ENCODE measurements at regions not wholly inside any gene's neighbourhood (a gene's known extent, or its start where the extent isn't known, plus 50 kb on each side); places are given as distances from the start of the nearest gene placed in this dataset.

DNA sequence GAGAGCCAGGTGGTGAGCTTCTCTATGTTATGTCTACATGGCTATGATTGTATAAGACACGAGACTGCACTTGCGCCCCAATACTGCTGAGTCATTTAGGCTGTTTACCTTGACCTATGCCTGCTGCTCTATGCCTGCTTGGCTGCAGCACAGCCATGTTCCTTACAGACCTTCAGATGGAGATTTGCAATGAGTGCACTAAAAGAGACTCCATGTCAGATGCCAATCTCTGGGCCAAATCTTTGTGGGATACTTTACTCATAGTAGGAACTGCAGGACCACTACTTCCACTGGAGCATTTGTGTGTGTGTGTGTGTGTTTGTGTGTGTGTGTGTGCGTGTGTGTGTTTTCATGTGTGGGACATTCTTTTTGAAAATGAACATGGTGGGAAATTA, 50.0 kb upstream of the KMT2E start:
- POLR2A ChIA-PET (ENCODE audit: unreplicated experiment), result interaction anchor here (0.8 kb wide), 1 partner anchor 50 kb away, joined by 3 read pairs; the partner anchor contains the start of gene KMT2E
- Histone ChIP-seq H2AFZ (replicated peaks; ENCODE audit: low read length, poor library complexity) (peak overlapping the region; percentile 38), H2BK120ac (ENCODE audit: low read depth, low read length) (peak overlapping the region; percentile 99), H4K5ac (ENCODE audit: low read depth, low read length) (peak overlapping the region; percentile 72), H3K9me3 (ENCODE audit: control insufficient read depth, insufficient read depth, low read length) (no peaks in the 10 kb centered on the region), H2BK5ac (ENCODE audit: low read depth, low read length, poor library complexity, severe bottlenecking) (peak overlapping the region; percentile 17), H3K18ac (ENCODE audit: low read depth, low read length) (peak overlapping the region; percentile 51), H3K4me1 (ENCODE audit: control insufficient read depth, insufficient read depth, low read length) (peaks cover 28% of the 10 kb centered on the region), H2AK5ac (ENCODE audit: low read depth, low read length) (peak overlapping the region; percentile 98; the same call in 1 of the 2 replicates), H3K4me3 (ENCODE audit: insufficient read depth, low read depth, low read length) (no peak overlapping the region), H3K9me1 (ENCODE audit: insufficient read depth, low read length) (peaks cover 32% of the 10 kb centered on the region), H4K91ac (ENCODE audit: insufficient read depth, low read depth, low read length) (peak overlapping the region; percentile 87), H3K56ac (ENCODE audit: extremely low read depth, insufficient read depth, low read length) (no peak overlapping the region; the same call in 1 of the 2 replicates), H3K23ac (ENCODE audit: low read depth, low read length) (peak overlapping the region; percentile 86), H3K4ac (ENCODE audit: low read depth, low read length) (peak overlapping the region; percentile 98), H4K20me1 (ENCODE audit: insufficient read depth, low read length) (no peaks in the 10 kb centered on the region), H3K27me3 (ENCODE audit: control insufficient read depth, insufficient read depth, low read length) (no peaks in the 10 kb centered on the region), H4K8ac (ENCODE audit: low read depth in 2 of 2, low read length in 2 of 2) (peak overlapping the region; percentile 86 to 91), H3K4me2 (ENCODE audit: low read depth, low read length) (no peak overlapping the region), H2BK20ac (ENCODE audit: low read depth, low read length) (peak overlapping the region; percentile 99), H3K36me3 (ENCODE audit: control insufficient read depth, insufficient read depth, low read length) (no peaks in the 10 kb centered on the region), H3K9ac (ENCODE audit: low read depth, low read length) (no peak overlapping the region), H3K27ac (ENCODE audit: insufficient read depth, low read length) (peak overlapping the region; percentile 71; the same call in 1 of the 2 replicates), H2AK9ac (replicated peaks; ENCODE audit: low read depth, low read length, poor library complexity) (peak overlapping the region; percentile 97), H3K79me1 (ENCODE audit: low read depth in 1 of 2, low read length in 2 of 2) (peaks cover 0 to 16% of the 10 kb centered on the region in 2 experiments; a peak in 1 of 4 replicates), H2BK15ac (ENCODE audit: low read depth, low read length) (peak overlapping the region; percentile 71; the same call in 1 of the 3 replicates), H3K14ac (replicated peaks; ENCODE audit: low read depth, low read length) (peak overlapping the region; percentile 87)
- DNase-seq, result peak; percentile 96
- in situ Hi-C loops (cut with MboI; ENCODE audit: low sequenced_read_pairs) (no loop called here), dilution Hi-C loops (cut with HindIII; ENCODE audit: low sequenced_read_pairs, unreplicated experiment) (no loop called here), intact Hi-C loops (cut with micrococcal nuclease) (no loop called here)
- TF ChIP-seq MAZ (IDR thresholded peaks at IDR 0.05; ENCODE audit: borderline replicate concordance, low read depth, low read length) (no peak), CHD1 (IDR thresholded peaks at IDR 0.05; ENCODE audit: low read depth, low read length) (no peak), NFE2L2 (IDR thresholded peaks at IDR 0.05; ENCODE audit: low read depth, low read length) (peak; percentile 99), CEBPB (IDR thresholded peaks at IDR 0.05; ENCODE audit: low read depth, low read length) (peak; percentile 53; the same call in 1 of the 2 replicates), MAFK (IDR thresholded peaks at IDR 0.05; ENCODE audit: low read depth, low read length) (peak; percentile 90), RFX5 (IDR thresholded peaks at IDR 0.05; ENCODE audit: low read depth, low read length) (peak; percentile 63; the same call in 1 of the 2 replicates), BHLHE40 (IDR thresholded peaks at IDR 0.05; ENCODE audit: low read depth, low read length) (peak; percentile 97), RCOR1 (IDR thresholded peaks at IDR 0.05; ENCODE audit: insufficient replicate concordance, low read length) (peak; percentile 25), FOS (IDR thresholded peaks at IDR 0.05; ENCODE audit: low read depth, low read length) (peak; percentile 84)
- TF ChIP-seq, protein P1, sequence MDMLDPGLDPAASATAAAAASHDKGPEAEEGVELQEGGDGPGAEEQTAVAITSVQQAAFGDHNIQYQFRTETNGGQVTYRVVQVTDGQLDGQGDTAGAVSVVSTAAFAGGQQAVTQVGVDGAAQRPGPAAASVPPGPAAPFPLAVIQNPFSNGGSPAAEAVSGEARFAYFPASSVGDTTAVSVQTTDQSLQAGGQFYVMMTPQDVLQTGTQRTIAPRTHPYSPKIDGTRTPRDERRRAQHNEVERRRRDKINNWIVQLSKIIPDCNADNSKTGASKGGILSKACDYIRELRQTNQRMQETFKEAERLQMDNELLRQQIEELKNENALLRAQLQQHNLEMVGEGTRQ (IDR thresholded peaks at IDR 0.05; ENCODE audit: low read depth, low read length), result no peak; the same call in 1 of the 2 replicates
- peak; percentile 68 for ATAC-seq (ENCODE audit: low read depth)
- BruUV-seq (replicated peaks), result no TSS peak
- WGBS, 2 experiments (ENCODE audit: extremely low coverage in 2 of 2, insufficient read length in 1 of 2), result 0% methylated on average over 2 of the region's 3 CpGs; no CpG with 5 or more reads in 1 of the 2 experiments
- CTCF ChIA-PET, result no interaction called here
